Upper lobe of left lung (tissue), 6 donors: ENCODE measurements at regions not wholly inside any gene's neighbourhood (a gene's known extent, or its start where the extent isn't known, plus 50 kb on each side); places are given as distances from the start of the nearest gene placed in this dataset.

Experiments
- ATAC-seq, 2 donors: fragments of 200-7000 bp; cut with Tn5 transposase; one replicate each; pipeline ENCODE4 v1.9.1; 2022; ENCODE audit warnings: mild to moderate bottlenecking in 2 of 2, moderate library complexity in 2 of 2; ENCODE audit not compliant: low FRiP score in 2 of 2
- DNase-seq, 2 donors: peaks; one replicate each; pipeline ENCODE4 v3.0.0-alpha.2; 2019 to 2020
- H3K27ac ChIP-seq, 4 donors: fragments of 200-600 bp; sonication (generic); one replicate each; pipeline ENCODE4 v1.5.1; 2016 to 2019
- H3K27me3 ChIP-seq, 4 donors: fragments of 200-600 bp; sonication (generic); one replicate each; pipeline ENCODE4 v1.5.1; 2017 to 2019
- H3K36me3 ChIP-seq, 4 donors: fragments of 200-600 bp; sonication (generic); one replicate each; pipeline ENCODE4 v1.5.1; 2016 to 2019
- H3K4me1 ChIP-seq, 4 donors: fragments of 200-600 bp; sonication (generic); one replicate each; pipeline ENCODE4 v1.5.1; 2018 to 2019
- H3K4me3 ChIP-seq, 4 donors: fragments of 200-600 bp; sonication (generic); one replicate each; pipeline ENCODE4 v1.5.1; 2017 to 2019; ENCODE audit warnings: mild to moderate bottlenecking in 2 of 4, moderate library complexity in 1 of 4
- H3K9me3 ChIP-seq, 4 donors: fragments of 200-600 bp; sonication (generic); one replicate each; pipeline ENCODE4 v1.5.1; 2018 to 2019
- CTCF ChIP-seq, 6 experiments: fragments of 450-650 bp in 4 of 6; fragments of 200-600 bp in 2 of 6; sonication (generic) in 2 of 6; IDR thresholded peaks; one replicate each; pipeline ENCODE4 v1.5.1; 2016 to 2019; ENCODE audit warnings: antibody characterized with exemption in 6 of 6
- EP300 ChIP-seq, 4 donors: sonication (generic); formaldehyde crosslinking; IDR thresholded peaks; one replicate each; pipeline ENCODE4 v1.5.1; 2017; ENCODE audit warnings: antibody characterized with exemption in 4 of 4, control low read depth in 2 of 4
- POLR2A ChIP-seq, 4 donors: fragments of 450-650 bp; IDR thresholded peaks; one replicate each; pipeline ENCODE4 v1.5.1; 2016 to 2017; ENCODE audit warnings: antibody characterized with exemption in 4 of 4, mild to moderate bottlenecking in 2 of 4
- POLR2AphosphoS5 ChIP-seq, 2 donors: sonication (generic); formaldehyde crosslinking; IDR thresholded peaks; one replicate each; pipeline ENCODE4 v1.5.1; 2017; ENCODE audit warnings: antibody characterized with exemption in 2 of 2
- WGBS, 2 donors: methylation state at CpG; one replicate each; pipeline ENCODE4 v1.1.5; 2017 to 2018; 5-methylcytosine and 5-hydroxymethylcytosine counted together
- donor health status: DM: no; HTN: no; CAD: no; lungs with moderate emphysema.
- donor health status: DM: no; HTN: yes; CAD: no; lungs with severe emphysema.

GRCh38 chr7:121485467-121486243 lies 89.5 kb upstream of the FAM3C start:
- WGBS, 2 donors = 83 to 89% methylated on average over 7 of the region's 7 CpGs
- Histone ChIP-seq H3K4me1 (no peaks in the 10 kb centered on the region), H3K36me3 (no peaks in the 10 kb centered on the region), H3K4me3 (no peak overlapping the region), H3K27ac (no peak overlapping the region), H3K9me3 (no peaks in the 10 kb centered on the region), H3K27me3 (no peaks in the 10 kb centered on the region)
- ATAC-seq = peak in 1 of 2 donors; percentile 45
- no peak for DNase-seq
- TF ChIP-seq CTCF (IDR thresholded peaks at IDR 0.05) (no peak), POLR2AphosphoS5 (IDR thresholded peaks at IDR 0.05) (no peak), EP300 (IDR thresholded peaks at IDR 0.05) (no peak), POLR2A (IDR thresholded peaks at IDR 0.05) (no peak)

- H3K27ac ChIP-seq = no peak overlapping the region
- H3K4me3 ChIP-seq = no peak overlapping the region
- no peak for ATAC-seq
- DNase-seq = no peak
- H3K36me3 ChIP-seq = no peaks in the 10 kb centered on the region
- no peaks in the 10 kb centered on the region for H3K9me3 ChIP-seq
- H3K4me1 ChIP-seq = no peaks in the 10 kb centered on the region
- 80 to 86% methylated on average over 2 of the region's 2 CpGs for WGBS, 2 donors
- no peak for TF ChIP-seq EP300 (IDR thresholded peaks at IDR 0.05)
- no peak for TF ChIP-seq CTCF (IDR thresholded peaks at IDR 0.05)
- no peak for TF ChIP-seq POLR2A (IDR thresholded peaks at IDR 0.05)
- TF ChIP-seq POLR2AphosphoS5 (IDR thresholded peaks at IDR 0.05) = no peak
- no peaks in the 10 kb centered on the region for H3K27me3 ChIP-seq
Observed at GRCh38 chr7:121484089-121484763, 88.1 kb upstream of the FAM3C start.

GRCh38 chr7:121480566-121481335 lies 84.6 kb upstream of the FAM3C start:
- no peak for DNase-seq
- no peak for TF ChIP-seq POLR2AphosphoS5 (IDR thresholded peaks at IDR 0.05)
- no peak for TF ChIP-seq POLR2A (IDR thresholded peaks at IDR 0.05)
- TF ChIP-seq EP300 (IDR thresholded peaks at IDR 0.05) = no peak
- TF ChIP-seq CTCF (IDR thresholded peaks at IDR 0.05) = no peak
- 64 to 66% methylated on average over 6 of the region's 6 CpGs for WGBS, 2 donors
- H3K27ac ChIP-seq = no peak overlapping the region
- no peaks in the 10 kb centered on the region for H3K36me3 ChIP-seq
- H3K4me3 ChIP-seq = no peak overlapping the region
- no peaks in the 10 kb centered on the region for H3K4me1 ChIP-seq
- H3K27me3 ChIP-seq = no peaks in the 10 kb centered on the region
- H3K9me3 ChIP-seq = no peaks in the 10 kb centered on the region
- ATAC-seq = no peak

- no peaks in the 10 kb centered on the region for H3K4me1 ChIP-seq
- H3K9me3 ChIP-seq = no peaks in the 10 kb centered on the region
- no peaks in the 10 kb centered on the region for H3K27me3 ChIP-seq
- H3K4me3 ChIP-seq = no peak overlapping the region
- no peak overlapping the region for H3K27ac ChIP-seq
- WGBS, 2 donors = 32 to 35% methylated on average over 2 of the region's 2 CpGs
- DNase-seq (no peak), ATAC-seq (no peak)
- H3K36me3 ChIP-seq = no peaks in the 10 kb centered on the region
- TF ChIP-seq POLR2A (IDR thresholded peaks at IDR 0.05) (no peak), POLR2AphosphoS5 (IDR thresholded peaks at IDR 0.05) (no peak), EP300 (IDR thresholded peaks at IDR 0.05) (no peak), CTCF (IDR thresholded peaks at IDR 0.05) (no peak)
Observed at GRCh38 chr7:121480058-121480457, 84.0 kb upstream of the FAM3C start.
